OCI-M1 (cell line): ENCODE measurements at regions not wholly inside any gene's neighbourhood (a gene's known extent, or its start where the extent isn't known, plus 50 kb on each side); places are given as distances from the start of the nearest gene placed in this dataset.
A peak's percentile ranks its signal among the peaks of the same experiment; 100 is the strongest.

Experiments used
- DNase-seq: peaks from one replicate; lab custom pipeline; 2025; lab: John Stamatoyannopoulos, UW

- no peak for DNase-seq
Observed at GRCh38 chr13:74043237-74043636, 91.0 kb downstream of the KLF12 start.

GRCh38 chr13:74040200-74040599, 94.0 kb downstream of the KLF12 start:
- DNase-seq = peak; percentile 84

- no peak for DNase-seq
Observed at GRCh38 chr13:74039667-74040066, 94.5 kb downstream of the KLF12 start.

- DNase-seq = no peak
Observed at GRCh38 chr13:74039154-74039553, 95.0 kb downstream of the KLF12 start.

GRCh38 chr13:74037762-74038161, 96.4 kb downstream of the KLF12 start:
- no peak for DNase-seq

- DNase-seq = no peak
Observed at GRCh38 chr13:74036373-74036772, 97.8 kb downstream of the KLF12 start.

- no peak for DNase-seq
Observed at GRCh38 chr13:74035896-74036295, 98.3 kb downstream of the KLF12 start.

GRCh38 chr13:74032325-74032724, 101.9 kb downstream of the KLF12 start:
- DNase-seq = no peak

- DNase-seq = no peak
Observed at GRCh38 chr13:74027161-74027779, 106.9 kb downstream of the KLF12 start.

- DNase-seq = no peak
Observed at GRCh38 chr13:74026753-74027152, 107.5 kb downstream of the KLF12 start.

GRCh38 chr13:74025369-74025768, 108.8 kb downstream of the KLF12 start:
- DNase-seq = no peak

- DNase-seq = no peak
Observed at GRCh38 chr13:74024856-74025255, 109.3 kb downstream of the KLF12 start.

- DNase-seq = peak; percentile 8
Observed at GRCh38 chr13:74024314-74024713, 109.9 kb downstream of the KLF12 start.

GRCh38 chr13:74023484-74023883, 110.7 kb downstream of the KLF12 start:
- DNase-seq = no peak

GRCh38 chr13:74021505-74021904, 112.7 kb downstream of the KLF12 start:
- DNase-seq = no peak

GRCh38 chr13:74018062-74018431, 116.2 kb downstream of the KLF12 start:
- no peak for DNase-seq

GRCh38 chr13:74017301-74018061, 116.7 kb downstream of the KLF12 start:
- DNase-seq = no peak

- DNase-seq = peak; percentile 15
Observed at GRCh38 chr13:74015137-74015536, 119.1 kb downstream of the KLF12 start.

GRCh38 chr13:74009100-74009668, 125.0 kb downstream of the KLF12 start:
- DNase-seq = no peak

- DNase-seq = no peak
Observed at GRCh38 chr13:74006666-74007065, 127.5 kb downstream of the KLF12 start.

GRCh38 chr13:74005320-74006157, 128.7 kb downstream of the KLF12 start:
- DNase-seq = no peak

- no peak for DNase-seq
Observed at GRCh38 chr13:74004109-74004508, 130.1 kb downstream of the KLF12 start.

- DNase-seq = no peak
Observed at GRCh38 chr13:74003374-74003773, 130.8 kb downstream of the KLF12 start.
